Activated T-helper 17 cell treated with anti-CD3 and anti-CD28 coated beads, Interleukin-2, amount 50 U/mL, for 72 hours (primary cell): ENCODE measurements at regions not wholly inside any gene's neighbourhood (a gene's known extent, or its start where the extent isn't known, plus 50 kb on each side); places are given as distances from the start of the nearest gene placed in this dataset.
A peak's percentile ranks its signal among the peaks of the same experiment; 100 is the strongest.

Experiments used
- ATAC-seq: fragments of 150-1000 bp; cut with Tn5 transposase; replicated peaks from 2 replicates; pipeline ENCODE4 v1.10.0; 2021; ENCODE audit warnings: mild to moderate bottlenecking, moderate library complexity
- H3K27ac Mint-ChIP-seq: one replicate; pipeline ENCODE4 v1.8.0; 2022; ENCODE audit warnings: mixed read lengths
- H3K27me3 Mint-ChIP-seq: one replicate; pipeline ENCODE4 v1.8.0; 2022; ENCODE audit warnings: mixed read lengths
- H3K36me3 Mint-ChIP-seq: one replicate; pipeline ENCODE4 v1.8.0; 2022; ENCODE audit warnings: low read depth, mild to moderate bottlenecking, mixed read lengths
- H3K4me1 Mint-ChIP-seq: one replicate; pipeline ENCODE4 v1.8.0; 2022; ENCODE audit warnings: mixed read lengths
- H3K4me3 Mint-ChIP-seq: one replicate; pipeline ENCODE4 v1.8.0; 2022; ENCODE audit warnings: mild to moderate bottlenecking, mixed read lengths
- H3K9me3 Mint-ChIP-seq: one replicate; pipeline ENCODE4 v1.8.0; 2022; ENCODE audit warnings: mixed read lengths

DNA sequence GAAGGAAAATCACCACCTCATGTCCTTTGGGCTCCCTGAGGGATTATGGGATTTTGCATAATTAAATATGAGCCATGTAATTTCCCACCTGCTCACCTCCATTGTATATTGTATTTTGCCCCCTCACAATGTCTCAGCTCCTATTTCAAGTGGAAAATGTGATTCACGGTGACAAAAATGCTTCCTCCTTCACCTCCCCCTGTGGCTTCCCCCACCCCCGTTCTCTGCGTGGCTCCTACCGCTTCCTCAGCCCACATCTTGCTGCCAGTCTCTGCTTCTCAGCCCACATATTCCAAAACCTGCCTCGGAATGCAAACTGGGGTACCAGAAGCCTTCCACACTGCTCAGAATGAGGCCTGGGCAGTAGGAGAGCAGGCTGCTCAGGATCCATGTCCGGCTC lies 394.5 kb upstream of the C16orf82 start:
- Mint-ChIP-seq H3K9me3 (peaks cover 3% of the 10 kb centered on the region), H3K4me3 (peak overlapping the region; percentile 42), H3K27me3 (no peaks in the 10 kb centered on the region), H3K4me1 (peaks cover 9% of the 10 kb centered on the region), H3K36me3 (no peaks in the 10 kb centered on the region), H3K27ac (peak overlapping the region; percentile 48)
- ATAC-seq = peak; percentile 56

DNA sequence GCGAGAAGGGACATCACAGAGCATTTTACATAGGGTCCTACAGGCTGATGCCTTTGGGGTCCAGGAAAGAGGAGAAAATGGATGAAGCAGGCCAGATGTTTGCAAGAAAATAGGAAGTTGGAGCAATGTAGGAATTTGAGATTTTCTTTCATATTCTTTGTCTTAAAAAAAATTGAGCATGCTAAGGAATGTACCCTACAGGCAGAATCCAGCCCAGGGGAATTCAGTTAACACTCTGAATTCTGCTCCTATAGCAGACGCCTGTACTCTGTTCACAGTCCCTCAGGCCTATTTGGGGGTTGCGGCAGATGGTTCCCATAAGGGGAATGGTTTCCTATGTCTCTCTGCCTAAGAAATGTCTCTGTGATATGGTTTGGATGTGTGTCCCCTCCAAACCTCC lies 393.7 kb upstream of the C16orf82 start:
- no peaks in the 10 kb centered on the region for H3K27me3 Mint-ChIP-seq
- peaks cover 9% of the 10 kb centered on the region for H3K4me1 Mint-ChIP-seq
- no peak for ATAC-seq
- no peak overlapping the region for H3K4me3 Mint-ChIP-seq
- no peaks in the 10 kb centered on the region for H3K36me3 Mint-ChIP-seq
- no peak overlapping the region for H3K27ac Mint-ChIP-seq
- peaks cover 3% of the 10 kb centered on the region for H3K9me3 Mint-ChIP-seq

- H3K27ac Mint-ChIP-seq = no peak overlapping the region
- H3K27me3 Mint-ChIP-seq = no peaks in the 10 kb centered on the region
- peaks cover 7% of the 10 kb centered on the region for H3K9me3 Mint-ChIP-seq
- ATAC-seq = no peak
- H3K36me3 Mint-ChIP-seq = no peaks in the 10 kb centered on the region
- H3K4me1 Mint-ChIP-seq = no peaks in the 10 kb centered on the region
- no peak overlapping the region for H3K4me3 Mint-ChIP-seq
Observed at GRCh38 chr16:26680671-26681070, 386.1 kb upstream of the C16orf82 start.

- Mint-ChIP-seq H3K9me3 (no peaks in the 10 kb centered on the region), H3K27me3 (peaks cover 8% of the 10 kb centered on the region), H3K36me3 (no peaks in the 10 kb centered on the region), H3K4me3 (no peak overlapping the region), H3K4me1 (no peaks in the 10 kb centered on the region), H3K27ac (no peak overlapping the region)
- no peak for ATAC-seq
Observed at GRCh38 chr16:26688105-26688504, 378.6 kb upstream of the C16orf82 start.

DNA sequence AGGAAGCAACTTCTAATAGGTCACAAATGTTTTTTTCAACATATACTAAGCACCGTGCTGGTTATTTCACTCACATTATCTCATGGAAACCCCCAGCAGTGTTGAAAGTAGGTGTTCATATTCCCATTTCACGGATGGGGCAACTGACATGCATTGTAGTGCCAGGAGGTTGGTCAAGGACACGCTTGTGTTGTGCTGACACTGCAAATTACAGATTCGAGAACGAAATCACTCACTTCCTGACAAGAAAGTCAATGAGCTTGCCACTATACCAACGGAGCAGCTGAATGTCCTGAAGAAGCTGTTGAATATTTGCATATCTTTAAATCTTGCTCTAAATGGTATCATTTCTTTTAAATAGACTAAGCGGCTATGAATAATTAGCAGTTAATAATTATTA lies 378.0 kb upstream of the C16orf82 start:
- no peak overlapping the region for H3K4me3 Mint-ChIP-seq
- no peaks in the 10 kb centered on the region for H3K36me3 Mint-ChIP-seq
- H3K27me3 Mint-ChIP-seq = peaks cover 8% of the 10 kb centered on the region
- H3K9me3 Mint-ChIP-seq = no peaks in the 10 kb centered on the region
- no peak overlapping the region for H3K27ac Mint-ChIP-seq
- no peaks in the 10 kb centered on the region for H3K4me1 Mint-ChIP-seq
- no peak for ATAC-seq

GRCh38 chr16:26692658-26693057 lies 374.1 kb upstream of the C16orf82 start:
- no peaks in the 10 kb centered on the region for H3K4me1 Mint-ChIP-seq
- ATAC-seq = no peak
- no peak overlapping the region for H3K4me3 Mint-ChIP-seq
- no peak overlapping the region for H3K27ac Mint-ChIP-seq
- peaks cover 8% of the 10 kb centered on the region for H3K27me3 Mint-ChIP-seq
- no peaks in the 10 kb centered on the region for H3K36me3 Mint-ChIP-seq
- H3K9me3 Mint-ChIP-seq = no peaks in the 10 kb centered on the region

GRCh38 chr16:26697807-26698206 lies 368.9 kb upstream of the C16orf82 start:
- H3K9me3 Mint-ChIP-seq = no peaks in the 10 kb centered on the region
- H3K27ac Mint-ChIP-seq = no peak overlapping the region

GRCh38 chr16:26700250-26700649 lies 366.5 kb upstream of the C16orf82 start:
- H3K4me1 Mint-ChIP-seq = no peaks in the 10 kb centered on the region
- no peak for ATAC-seq
- no peak overlapping the region for H3K27ac Mint-ChIP-seq
- H3K36me3 Mint-ChIP-seq = no peaks in the 10 kb centered on the region
- peaks cover 9% of the 10 kb centered on the region for H3K27me3 Mint-ChIP-seq
- H3K4me3 Mint-ChIP-seq = no peak overlapping the region
- H3K9me3 Mint-ChIP-seq = no peaks in the 10 kb centered on the region

More at GRCh38 chr16:26697807-26698206, 368.9 kb upstream of the C16orf82 start:
- no peaks in the 10 kb centered on the region for H3K36me3 Mint-ChIP-seq
- peaks cover 9% of the 10 kb centered on the region for H3K27me3 Mint-ChIP-seq
- no peak overlapping the region for H3K4me3 Mint-ChIP-seq
- no peaks in the 10 kb centered on the region for H3K4me1 Mint-ChIP-seq
- ATAC-seq = no peak

DNA sequence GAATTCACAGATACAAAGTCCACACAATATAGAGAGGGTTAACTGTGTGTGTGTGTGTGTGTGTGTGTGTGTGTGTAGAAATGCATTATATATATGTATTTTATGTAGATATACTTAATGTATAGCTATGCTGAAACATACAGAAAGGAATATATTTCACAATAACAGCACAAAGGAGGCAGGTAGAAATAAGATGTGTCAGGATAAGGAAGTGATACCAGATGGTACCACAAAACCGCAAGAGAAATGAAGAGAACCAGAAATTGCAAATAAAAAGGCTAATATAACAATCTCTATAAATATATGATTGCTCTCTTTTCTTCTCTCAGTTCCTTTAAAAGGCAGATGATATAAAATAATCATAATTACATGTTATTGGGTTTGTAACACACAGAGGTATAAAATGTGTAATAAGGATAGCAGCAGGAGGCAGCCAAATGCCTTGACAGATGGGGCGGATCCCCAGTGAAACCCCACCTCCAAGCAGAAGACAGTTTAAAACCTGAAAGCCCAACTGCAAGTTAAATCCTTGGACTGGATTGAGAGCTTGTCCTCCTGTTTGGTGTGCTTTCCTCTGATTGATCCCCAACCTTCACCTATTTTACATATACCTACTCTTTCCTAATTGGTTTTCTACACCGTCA lies 365.4 kb upstream of the C16orf82 start:
- no peak for ATAC-seq
- H3K4me3 Mint-ChIP-seq = no peak overlapping the region
- no peaks in the 10 kb centered on the region for H3K9me3 Mint-ChIP-seq
- no peaks in the 10 kb centered on the region for H3K4me1 Mint-ChIP-seq
- peaks cover 9% of the 10 kb centered on the region for H3K27me3 Mint-ChIP-seq
- no peaks in the 10 kb centered on the region for H3K36me3 Mint-ChIP-seq
- H3K27ac Mint-ChIP-seq = no peak overlapping the region

- Mint-ChIP-seq H3K4me3 (no peak overlapping the region), H3K9me3 (no peaks in the 10 kb centered on the region), H3K27me3 (peaks cover under 1% of the 10 kb centered on the region), H3K4me1 (no peaks in the 10 kb centered on the region), H3K36me3 (no peaks in the 10 kb centered on the region), H3K27ac (no peak overlapping the region)
- no peak for ATAC-seq
Observed at GRCh38 chr16:26705346-26705745, 361.4 kb upstream of the C16orf82 start.

DNA sequence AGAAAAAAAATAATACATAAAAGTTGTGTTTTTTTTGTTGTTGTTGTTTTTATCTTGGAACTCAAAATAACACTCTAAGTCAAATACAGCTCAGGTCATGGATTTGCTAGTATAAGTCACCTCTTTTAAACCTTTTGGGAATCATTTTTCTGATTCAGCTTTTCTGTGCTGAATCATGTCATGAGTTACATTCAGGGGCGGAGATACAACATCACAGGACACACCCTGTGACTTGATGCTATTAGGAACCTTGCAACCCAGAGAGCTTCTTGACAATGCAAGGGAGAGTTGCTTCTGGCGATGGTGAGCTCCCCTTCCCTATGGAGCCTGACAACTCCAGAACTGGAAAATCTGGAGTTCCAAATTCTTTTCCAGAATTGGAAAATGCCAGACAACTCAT lies 358.3 kb upstream of the C16orf82 start:
- Mint-ChIP-seq H3K36me3 (no peaks in the 10 kb centered on the region), H3K9me3 (no peaks in the 10 kb centered on the region), H3K4me1 (no peaks in the 10 kb centered on the region), H3K4me3 (no peak overlapping the region), H3K27ac (no peak overlapping the region), H3K27me3 (no peaks in the 10 kb centered on the region)
- no peak for ATAC-seq

GRCh38 chr16:26709175-26709574 lies 357.6 kb upstream of the C16orf82 start:
- H3K27ac Mint-ChIP-seq = no peak overlapping the region
- H3K4me3 Mint-ChIP-seq = no peak overlapping the region
- H3K9me3 Mint-ChIP-seq = no peaks in the 10 kb centered on the region
- H3K27me3 Mint-ChIP-seq = no peaks in the 10 kb centered on the region
- no peaks in the 10 kb centered on the region for H3K4me1 Mint-ChIP-seq
- H3K36me3 Mint-ChIP-seq = no peaks in the 10 kb centered on the region
- ATAC-seq = no peak

DNA sequence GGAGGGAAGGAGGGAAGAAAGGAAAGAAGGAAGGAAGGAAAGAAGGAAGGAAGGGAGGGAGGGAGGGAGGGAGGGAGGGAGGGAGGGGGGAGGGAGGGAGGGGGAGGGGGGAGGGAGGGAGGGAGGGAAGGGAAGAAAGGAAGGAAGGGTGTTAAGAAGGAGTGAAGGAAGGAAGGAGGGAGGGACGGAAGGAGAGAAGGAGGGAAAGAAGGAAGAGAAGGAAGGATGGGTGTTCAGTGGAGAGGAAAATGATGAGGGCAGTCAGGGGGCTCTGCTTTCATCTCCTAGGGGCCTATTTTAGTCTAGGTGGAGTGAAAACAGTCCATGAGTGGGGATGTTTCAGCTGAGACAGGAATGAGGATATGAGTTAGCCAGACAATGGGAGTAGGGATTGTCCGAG lies 357.0 kb upstream of the C16orf82 start:
- Mint-ChIP-seq H3K9me3 (no peaks in the 10 kb centered on the region), H3K36me3 (no peaks in the 10 kb centered on the region), H3K4me3 (no peak overlapping the region), H3K27ac (no peak overlapping the region), H3K27me3 (no peaks in the 10 kb centered on the region), H3K4me1 (no peaks in the 10 kb centered on the region)
- ATAC-seq = no peak

DNA sequence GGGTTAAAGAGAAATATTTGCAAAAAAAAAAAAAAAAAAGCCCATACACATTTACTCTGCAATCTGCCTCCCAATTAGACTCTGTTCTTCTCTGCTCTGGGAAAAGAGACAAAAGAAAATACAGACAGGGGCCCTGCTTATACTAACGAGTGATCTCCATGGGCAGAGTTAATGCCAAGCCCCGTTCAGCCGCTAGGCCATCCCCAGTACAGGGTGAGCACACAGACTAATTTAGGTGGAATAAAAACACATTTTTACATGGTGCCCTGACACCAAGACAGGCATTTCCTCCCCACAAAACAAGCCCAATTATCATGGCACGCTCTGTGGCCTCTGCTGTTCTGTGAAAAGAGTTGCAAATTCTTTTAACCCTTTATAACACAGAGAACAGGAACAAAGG lies 356.3 kb upstream of the C16orf82 start:
- Mint-ChIP-seq H3K36me3 (no peaks in the 10 kb centered on the region), H3K27me3 (no peaks in the 10 kb centered on the region), H3K4me3 (no peak overlapping the region), H3K4me1 (no peaks in the 10 kb centered on the region), H3K9me3 (no peaks in the 10 kb centered on the region), H3K27ac (no peak overlapping the region)
- ATAC-seq = no peak

- H3K4me3 Mint-ChIP-seq = no peak overlapping the region
- H3K27me3 Mint-ChIP-seq = no peaks in the 10 kb centered on the region
- no peak overlapping the region for H3K27ac Mint-ChIP-seq
- H3K4me1 Mint-ChIP-seq = no peaks in the 10 kb centered on the region
- H3K36me3 Mint-ChIP-seq = no peaks in the 10 kb centered on the region
- no peak for ATAC-seq
- H3K9me3 Mint-ChIP-seq = no peaks in the 10 kb centered on the region
Observed at GRCh38 chr16:26712876-26713275, 353.9 kb upstream of the C16orf82 start.

- Mint-ChIP-seq H3K9me3 (no peaks in the 10 kb centered on the region), H3K36me3 (no peaks in the 10 kb centered on the region), H3K27ac (no peak overlapping the region), H3K27me3 (peaks cover 6% of the 10 kb centered on the region), H3K4me3 (no peak overlapping the region), H3K4me1 (no peaks in the 10 kb centered on the region)
- ATAC-seq = no peak
Observed at GRCh38 chr16:26715969-26716368, 350.8 kb upstream of the C16orf82 start.
